Peyer's patch (tissue), 4 donors: ENCODE measurements at regions not wholly inside any gene's neighbourhood (a gene's known extent, or its start where the extent isn't known, plus 50 kb on each side); places are given as distances from the start of the nearest gene placed in this dataset.

Experiments used
- CTCF ChIP-seq, 6 experiments: fragments of 450-650 bp in 4 of 6; fragments of 200-600 bp in 2 of 6; sonication (generic) in 1 of 6; IDR thresholded peaks; one replicate each; pipeline ENCODE4 v1.5.1; 2017 to 2019; ENCODE audit warnings: antibody characterized with exemption in 6 of 6, mild to moderate bottlenecking in 3 of 6, moderate library complexity in 1 of 6
- POLR2A ChIP-seq, 2 donors: fragments of 450-650 bp; IDR thresholded peaks; one replicate each; pipeline ENCODE4 v1.5.1; 2017; ENCODE audit warnings: antibody characterized with exemption in 2 of 2, mild to moderate bottlenecking in 2 of 2, moderate library complexity in 2 of 2

DNA sequence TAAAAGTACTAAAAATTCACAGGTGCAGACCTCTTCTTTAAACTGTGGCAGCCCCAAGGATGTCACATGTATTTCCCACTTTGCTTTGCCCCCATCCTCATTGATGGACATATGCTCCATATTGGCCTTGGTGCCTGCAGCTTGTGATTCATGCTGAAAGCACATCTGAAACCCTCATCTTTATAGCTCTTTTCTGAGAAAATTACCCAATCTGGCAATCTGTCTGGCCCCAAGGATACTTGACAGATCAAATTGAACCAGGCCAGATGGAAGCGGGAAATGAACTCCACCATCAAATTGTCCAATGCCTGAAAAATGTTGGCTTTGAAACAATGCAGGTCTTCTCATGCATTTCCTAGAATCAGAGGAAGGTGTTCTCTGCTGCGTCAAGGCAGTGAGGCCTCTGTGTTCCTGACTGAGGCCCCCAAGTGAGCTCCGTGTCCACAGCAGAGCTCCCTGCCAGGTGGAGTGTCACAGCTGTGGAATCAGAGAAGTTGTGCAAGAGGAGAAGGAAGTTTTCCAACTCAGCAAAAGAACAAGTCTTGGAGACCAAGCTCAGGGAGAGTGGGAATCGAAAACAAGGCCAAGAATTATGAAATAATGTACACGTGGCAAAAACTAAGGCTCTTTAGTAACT lies 323.7 kb downstream of the PLPP3 start:
- TF ChIP-seq CTCF (IDR thresholded peaks at IDR 0.05) (no peak), POLR2A (IDR thresholded peaks at IDR 0.05) (no peak)
